ENCODE measurements at regions not wholly inside any gene's neighbourhood (a gene's known extent, or its start where the extent isn't known, plus 50 kb on each side); places are given as distances from the start of the nearest gene placed in this dataset.

- Histone ChIP-seq H3K36me3 (no peaks in the 10 kb centered on the region), H3K4me1 (no peaks in the 10 kb centered on the region), H3K9me3 (peaks cover 0 to 6% (median 0%) of the 10 kb centered on the region in 4 donors), H3K4me3 (no peak overlapping the region), H3K27ac (no peak overlapping the region), H3K27me3 (no peaks in the 10 kb centered on the region)
- intact Hi-C loops (cut with DNase I): no loop called here
- no peak for TF ChIP-seq POLR2A (IDR thresholded peaks at IDR 0.05)
- TF ChIP-seq EP300 (IDR thresholded peaks at IDR 0.05): no peak
- TF ChIP-seq POLR2AphosphoS5 (IDR thresholded peaks at IDR 0.05): no peak
- TF ChIP-seq CTCF (IDR thresholded peaks at IDR 0.05): no peak
- DNase-seq: no peak
These were observed 300.0 kb downstream of the BARHL2 start for GRCh38 chr1:90417126-90417525.

DNA sequence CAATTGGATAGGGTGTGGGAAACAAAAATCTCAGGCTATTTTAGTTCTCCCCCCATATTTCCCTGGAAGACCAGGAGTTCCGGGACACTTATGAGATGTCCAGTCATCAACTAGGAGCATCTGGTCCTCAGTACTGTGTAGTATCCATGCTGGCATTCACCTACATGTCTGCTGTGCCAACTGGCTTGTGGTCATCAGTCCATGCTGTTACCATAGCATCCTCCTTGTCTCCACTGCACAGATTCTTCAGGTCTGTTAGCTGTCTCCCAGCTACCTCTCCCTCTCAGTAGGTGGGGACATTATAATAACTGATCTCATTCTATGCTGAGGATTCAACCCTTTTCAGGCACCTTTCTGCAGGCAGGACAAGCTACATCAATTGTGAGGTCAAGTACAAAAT lies 302.9 kb downstream of the BARHL2 start:
- Histone ChIP-seq H3K27ac (no peak overlapping the region), H3K36me3 (no peaks in the 10 kb centered on the region), H3K4me3 (no peak overlapping the region), H3K4me1 (no peaks in the 10 kb centered on the region), H3K9me3 (peaks cover 0 to 6% (median 0%) of the 10 kb centered on the region in 4 donors), H3K27me3 (no peaks in the 10 kb centered on the region)
- intact Hi-C loops (cut with DNase I): no loop called here
- TF ChIP-seq EP300 (IDR thresholded peaks at IDR 0.05) (no peak), CTCF (IDR thresholded peaks at IDR 0.05) (no peak), POLR2AphosphoS5 (IDR thresholded peaks at IDR 0.05) (no peak), POLR2A (IDR thresholded peaks at IDR 0.05) (no peak)
- no peak for DNase-seq
- WGBS, 2 donors: 91 to 96% methylated on average over 1 of the region's 1 CpG

DNA sequence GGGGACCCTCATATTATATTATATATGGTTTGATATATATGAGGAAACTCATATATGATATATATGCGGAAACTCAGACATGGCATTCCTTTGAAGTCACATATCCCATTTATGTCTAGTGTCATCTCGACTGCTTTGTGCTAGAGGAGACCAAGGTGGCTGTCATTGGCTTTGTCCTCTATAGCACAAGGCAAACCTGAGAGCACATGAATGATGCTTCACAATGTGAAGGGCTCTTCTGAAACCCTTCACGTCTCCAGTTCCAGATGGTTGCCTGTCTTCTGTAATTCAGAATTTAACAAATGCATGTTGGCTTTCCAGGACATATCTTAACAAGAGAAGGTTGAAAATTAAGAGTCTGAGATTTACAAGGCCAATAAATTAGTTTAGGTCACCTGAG lies 303.6 kb downstream of the BARHL2 start:
- WGBS, 2 donors: 90 to 96% methylated on average over 3 of the region's 3 CpGs
- no peak for DNase-seq
- peaks cover 0 to 6% (median 0%) of the 10 kb centered on the region in 4 donors for H3K9me3 ChIP-seq
- no peaks in the 10 kb centered on the region for H3K27me3 ChIP-seq
- H3K4me3 ChIP-seq: no peak overlapping the region
- no peak overlapping the region for H3K27ac ChIP-seq
- no peaks in the 10 kb centered on the region for H3K36me3 ChIP-seq
- no peaks in the 10 kb centered on the region for H3K4me1 ChIP-seq
- intact Hi-C loops (cut with DNase I): no loop called here
- TF ChIP-seq POLR2AphosphoS5 (IDR thresholded peaks at IDR 0.05) (no peak), EP300 (IDR thresholded peaks at IDR 0.05) (no peak), CTCF (IDR thresholded peaks at IDR 0.05) (no peak), POLR2A (IDR thresholded peaks at IDR 0.05) (no peak)

DNA sequence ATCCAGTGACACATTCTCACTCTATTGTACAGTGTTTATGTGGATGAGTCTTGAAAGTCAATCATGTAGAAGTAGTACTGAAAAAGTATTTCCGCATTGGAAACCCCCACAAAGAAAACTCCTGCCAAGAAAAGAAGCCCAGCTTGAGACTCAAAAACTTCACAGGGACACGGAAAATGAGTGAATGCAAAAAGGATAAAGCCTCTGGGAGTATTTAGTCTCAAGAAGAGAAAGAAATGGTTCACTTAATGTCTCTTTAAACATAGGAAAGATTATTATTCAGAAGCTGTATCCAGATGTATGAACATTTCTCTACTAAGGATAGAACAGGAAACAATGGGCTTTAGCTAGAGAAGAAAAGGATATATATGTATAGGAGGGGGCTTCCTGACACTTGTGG lies 304.5 kb downstream of the BARHL2 start:
- Histone ChIP-seq H3K9me3 (peaks cover 0 to 6% (median 0%) of the 10 kb centered on the region in 4 donors), H3K27me3 (no peaks in the 10 kb centered on the region), H3K36me3 (no peaks in the 10 kb centered on the region), H3K4me1 (no peaks in the 10 kb centered on the region), H3K4me3 (no peak overlapping the region), H3K27ac (no peak overlapping the region)
- TF ChIP-seq CTCF (IDR thresholded peaks at IDR 0.05): no peak
- TF ChIP-seq POLR2AphosphoS5 (IDR thresholded peaks at IDR 0.05): no peak
- 85 to 91% methylated on average over 2 of the region's 2 CpGs for WGBS, 2 donors
- intact Hi-C loops (cut with DNase I): no loop called here
- DNase-seq: no peak

DNA sequence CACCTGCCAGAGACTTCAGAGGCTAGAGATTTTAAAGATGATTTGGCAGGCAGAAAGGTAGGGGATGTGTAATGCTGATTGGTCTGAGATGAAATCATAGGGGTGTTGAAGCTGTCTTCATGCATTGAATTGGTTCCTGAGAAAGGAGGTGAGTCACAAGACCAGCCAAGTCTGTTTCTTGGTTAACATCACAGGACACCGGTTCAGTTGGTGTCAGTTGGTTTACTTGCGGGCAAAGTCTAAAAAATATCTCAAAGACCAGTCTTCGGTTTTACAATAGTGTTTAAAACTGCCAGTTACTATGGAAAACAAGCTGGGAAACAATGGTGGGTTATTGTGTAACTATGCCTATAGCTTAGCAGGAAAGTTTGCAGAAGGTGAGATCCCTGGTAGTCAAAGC lies 305.9 kb downstream of the BARHL2 start:
- no peak for DNase-seq
- intact Hi-C loops (cut with DNase I): no loop called here
- no peaks in the 10 kb centered on the region for H3K36me3 ChIP-seq
- TF ChIP-seq POLR2A (IDR thresholded peaks at IDR 0.05): no peak
- no peak for TF ChIP-seq CTCF (IDR thresholded peaks at IDR 0.05)
- TF ChIP-seq EP300 (IDR thresholded peaks at IDR 0.05): no peak
- TF ChIP-seq POLR2AphosphoS5 (IDR thresholded peaks at IDR 0.05): no peak
- WGBS, 2 donors: 15 to 57% methylated on average over 3 of the region's 3 CpGs
- H3K4me1 ChIP-seq: no peaks in the 10 kb centered on the region
- H3K27ac ChIP-seq: no peak overlapping the region
- H3K27me3 ChIP-seq: no peaks in the 10 kb centered on the region
- no peak overlapping the region for H3K4me3 ChIP-seq
- H3K9me3 ChIP-seq: peaks cover 0 to 6% (median 0%) of the 10 kb centered on the region in 4 donors

All from sigmoid colon (tissue), 6 donors.